Mesenchymal stem cell (in vitro differentiated cells and primary cell): ENCODE measurements at regions not wholly inside any gene's neighbourhood (a gene's known extent, or its start where the extent isn't known, plus 50 kb on each side); places are given as distances from the start of the nearest gene placed in this dataset.
"Not testable (repeated sequence)": the region's sequence is repeated elsewhere in the genome, so short reads cannot be mapped to it uniquely, and the experiment has no call there.

ENCODE experiments used
- DNase-seq: peaks from one replicate; pipeline ENCODE4 v3.0.0-alpha.2; 2013
- H2AFZ ChIP-seq: one replicate; pipeline ENCODE4 v1.6.1; 2013; ENCODE audit warnings: low read depth, mild to moderate bottlenecking, control low read depth, inconsistent platforms, low read length, moderate library complexity
- H2AK5ac ChIP-seq: 2 replicates; pipeline ENCODE4 v1.6.1; 2013; ENCODE audit warnings: low read length, moderate library complexity, mild to moderate bottlenecking, inconsistent platforms; ENCODE audit not compliant: severe bottlenecking
- H2BK120ac ChIP-seq: one replicate; pipeline ENCODE4 v1.6.1; 2013; ENCODE audit warnings: low read depth, mild to moderate bottlenecking, inconsistent platforms, low read length, moderate library complexity
- H2BK12ac ChIP-seq, 2 experiments: one replicate each; pipeline ENCODE4 v1.6.1; 2013; ENCODE audit warnings: inconsistent platforms in 2 of 2, low read length in 2 of 2, mild to moderate bottlenecking in 2 of 2, moderate library complexity in 2 of 2, control low read depth in 1 of 2
- H2BK15ac ChIP-seq: one replicate; pipeline ENCODE4 v1.6.1; 2013; ENCODE audit warnings: mild to moderate bottlenecking, low read depth, inconsistent platforms; ENCODE audit not compliant: poor library complexity, severe bottlenecking
- H2BK5ac ChIP-seq: 2 replicates; pipeline ENCODE4 v1.6.1; 2013; ENCODE audit warnings: low read depth, mild to moderate bottlenecking, low read length, control low read depth, inconsistent platforms; ENCODE audit not compliant: poor library complexity, severe bottlenecking
- H3K14ac ChIP-seq, 2 experiments: one replicate each; pipeline ENCODE4 v1.6.1; 2013; ENCODE audit warnings: inconsistent platforms in 2 of 2, low read length in 2 of 2, control low read depth in 1 of 2, mild to moderate bottlenecking in 1 of 2, moderate library complexity in 1 of 2
- H3K18ac ChIP-seq, 2 experiments: one replicate each; pipeline ENCODE4 v1.6.1; 2013; ENCODE audit warnings: inconsistent platforms in 2 of 2, low read length in 2 of 2, control low read depth in 1 of 2, low read depth in 1 of 2, mild to moderate bottlenecking in 1 of 2
- H3K23ac ChIP-seq, 2 experiments: one replicate each; pipeline ENCODE4 v1.6.1; 2013; ENCODE audit warnings: inconsistent platforms in 2 of 2, low read length in 2 of 2, mild to moderate bottlenecking in 2 of 2, moderate library complexity in 2 of 2, control low read depth in 1 of 2
- H3K27ac ChIP-seq: 2 replicates; pipeline ENCODE4 v1.5.1; 2013; ENCODE audit warnings: mild to moderate bottlenecking, moderate library complexity, low read length, control low read depth, inconsistent platforms; ENCODE audit not compliant: poor library complexity, severe bottlenecking
- H3K27me3 ChIP-seq, 2 experiments: 2 replicates each; pipeline versions ENCODE4 v1.6.1 to v1.7.0; 2013; ENCODE audit warnings: low read length in 2 of 2, mild to moderate bottlenecking in 2 of 2, moderate library complexity in 2 of 2, control low read depth in 1 of 2, inconsistent platforms in 1 of 2; ENCODE audit not compliant: control insufficient read depth in 1 of 2, insufficient read depth in 1 of 2
- H3K36me3 ChIP-seq, 2 experiments: 2 replicates each; pipeline versions ENCODE4 v1.6.1 to v1.7.0; 2013; ENCODE audit warnings: low read length in 2 of 2, control low read depth in 1 of 2, inconsistent platforms in 1 of 2, low read depth in 1 of 2, mild to moderate bottlenecking in 1 of 2; ENCODE audit not compliant: insufficient read depth in 2 of 2, control insufficient read depth in 1 of 2
- H3K4ac ChIP-seq, 2 experiments: one replicate each; pipeline ENCODE4 v1.6.1; 2013; ENCODE audit warnings: inconsistent platforms in 2 of 2, low read length in 2 of 2, mild to moderate bottlenecking in 2 of 2, moderate library complexity in 2 of 2, control low read depth in 1 of 2, low read depth in 1 of 2
- H3K4me1 ChIP-seq: 2 replicates; pipeline ENCODE4 v1.6.1; 2013; ENCODE audit warnings: low read depth, low read length, control low read depth; ENCODE audit not compliant: control insufficient read depth, insufficient read depth
- H3K4me2 ChIP-seq: 2 replicates; pipeline ENCODE4 v1.6.1; 2013; ENCODE audit warnings: low read length, mild to moderate bottlenecking, inconsistent platforms; ENCODE audit not compliant: poor library complexity, severe bottlenecking
- H3K4me3 ChIP-seq, 2 experiments: 2 replicates each; pipeline versions ENCODE4 v1.5.1 to v1.7.0; 2013; ENCODE audit warnings: low read length in 2 of 2, mild to moderate bottlenecking in 2 of 2, control low read depth in 1 of 2, low read depth in 1 of 2; ENCODE audit not compliant: insufficient read depth in 1 of 2
- H3K79me1 ChIP-seq: replicated peaks from 2 replicates; pipeline ENCODE4 v1.6.1; 2013; ENCODE audit warnings: mild to moderate bottlenecking, control low read depth, low read length, inconsistent platforms; ENCODE audit not compliant: poor library complexity, severe bottlenecking
- H3K9ac ChIP-seq: 2 replicates; pipeline ENCODE4 v1.7.0; 2013; ENCODE audit warnings: mild to moderate bottlenecking, low read length, moderate library complexity
- H3K9me3 ChIP-seq: 2 replicates; pipeline ENCODE4 v1.7.0; 2013; ENCODE audit warnings: mild to moderate bottlenecking, low read length; ENCODE audit not compliant: control insufficient read depth
- H4K8ac ChIP-seq: one replicate; pipeline ENCODE4 v1.6.1; 2013; ENCODE audit warnings: inconsistent platforms, mild to moderate bottlenecking, low read length, moderate library complexity
- H4K91ac ChIP-seq: one replicate; pipeline ENCODE4 v1.6.1; 2013; ENCODE audit warnings: mild to moderate bottlenecking, low read length, inconsistent platforms
- WGBS: methylation state at CpG from one replicate; pipeline ENCODE4 v1.1.7; 2013; ENCODE audit warnings: mixed read lengths; 5-methylcytosine and 5-hydroxymethylcytosine counted together

- Histone ChIP-seq H3K4me3 (no peak overlapping the region), H3K27ac (no peak overlapping the region), H3K79me1 (no peaks in the 10 kb centered on the region), H2BK12ac (no peak overlapping the region), H3K4me1 (no peaks in the 10 kb centered on the region), H3K36me3 (no peaks in the 10 kb centered on the region), H3K14ac (no peak overlapping the region), H2BK5ac (no peak overlapping the region), H3K9ac (no peak overlapping the region), H2BK15ac (no peak overlapping the region), H3K4ac (no peak overlapping the region), H4K91ac (no peak overlapping the region), H2AK5ac (no peak overlapping the region), H3K18ac (no peak overlapping the region), H3K9me3 (peaks cover 8% of the 10 kb centered on the region), H3K27me3 (no peaks in the 10 kb centered on the region), H2AFZ (no peak overlapping the region), H2BK120ac (no peak overlapping the region), H4K8ac (no peak overlapping the region), H3K4me2 (no peak overlapping the region), H3K23ac (no peak overlapping the region)
- no peak for DNase-seq
Observed at GRCh38 chr6:97347111-97347510, 64.1 kb upstream of the MMS22L start.

GRCh38 chr6:97361286-97361685 is 78.3 kb upstream of the MMS22L start:
- DNase-seq: no peak
- H2BK5ac ChIP-seq: no peak overlapping the region
- H3K23ac ChIP-seq: no peak overlapping the region
- no peaks in the 10 kb centered on the region for H3K79me1 ChIP-seq
- no peak overlapping the region for H4K8ac ChIP-seq
- no peak overlapping the region for H3K14ac ChIP-seq
- no peak overlapping the region for H2BK120ac ChIP-seq
- no peak overlapping the region for H3K18ac ChIP-seq
- H3K36me3 ChIP-seq: no peaks in the 10 kb centered on the region
- H3K27me3 ChIP-seq: no peaks in the 10 kb centered on the region
- no peak overlapping the region for H2AFZ ChIP-seq
- H2AK5ac ChIP-seq: no peak overlapping the region
- WGBS: no CpG with 5 or more reads among the region's 2 CpGs
- H4K91ac ChIP-seq: no peak overlapping the region
- no peak overlapping the region for H3K9ac ChIP-seq
- H3K4ac ChIP-seq: no peak overlapping the region
- H3K4me3 ChIP-seq: no peak overlapping the region
- H3K9me3 ChIP-seq: no peaks in the 10 kb centered on the region
- H3K4me2 ChIP-seq: no peak overlapping the region
- no peak overlapping the region for H2BK15ac ChIP-seq
- no peak overlapping the region for H3K27ac ChIP-seq
- H3K4me1 ChIP-seq: no peaks in the 10 kb centered on the region
- no peak overlapping the region for H2BK12ac ChIP-seq

GRCh38 chr6:97364327-97364726 is 81.3 kb upstream of the MMS22L start:
- Histone ChIP-seq H3K4me2 (no peak overlapping the region), H2BK5ac (no peak overlapping the region), H2AK5ac (no peak overlapping the region), H3K18ac (no peak overlapping the region), H3K27me3 (no peaks in the 10 kb centered on the region), H4K8ac (no peak overlapping the region), H3K4ac (no peak overlapping the region), H3K14ac (no peak overlapping the region), H3K9ac (no peak overlapping the region), H3K4me1 (no peaks in the 10 kb centered on the region), H3K27ac (no peak overlapping the region), H2BK15ac (no peak overlapping the region), H3K9me3 (no peaks in the 10 kb centered on the region), H3K79me1 (no peaks in the 10 kb centered on the region), H4K91ac (no peak overlapping the region), H2AFZ (no peak overlapping the region), H3K4me3 (no peak overlapping the region), H3K23ac (no peak overlapping the region), H2BK120ac (no peak overlapping the region), H2BK12ac (no peak overlapping the region), H3K36me3 (no peaks in the 10 kb centered on the region)
- no peak for DNase-seq
- 70% methylated on average over 1 of the region's 1 CpG for WGBS

GRCh38 chr6:97382071-97382470 is 99.1 kb upstream of the MMS22L start:
- not testable (repeated sequence) for H3K23ac ChIP-seq, H4K8ac ChIP-seq, H3K4me2 ChIP-seq, H2BK15ac ChIP-seq, H2BK12ac ChIP-seq, H3K4ac ChIP-seq, H4K91ac ChIP-seq, H2AFZ ChIP-seq, H3K79me1 ChIP-seq, H3K14ac ChIP-seq, H2BK120ac ChIP-seq, H3K9me3 ChIP-seq, H2AK5ac ChIP-seq, H2BK5ac ChIP-seq, H3K36me3 ChIP-seq, H3K9ac ChIP-seq, H3K27ac ChIP-seq, H3K27me3 ChIP-seq, H3K4me3 ChIP-seq, DNase-seq, H3K4me1 ChIP-seq, H3K18ac ChIP-seq
- WGBS: 82% methylated on average over 11 of the region's 11 CpGs
